ENCODE measurements at regions not wholly inside any gene's neighbourhood (a gene's known extent, or its start where the extent isn't known, plus 50 kb on each side); places are given as distances from the start of the nearest gene placed in this dataset.

- Histone ChIP-seq H3K27me3 (no peaks in the 10 kb centered on the region), H3K9me3 (no peaks in the 10 kb centered on the region), H3K36me3 (no peaks in the 10 kb centered on the region), H3K4me3 (no peak overlapping the region), H3K4me1 (no peaks in the 10 kb centered on the region), H3K27ac (no peak overlapping the region)
- no peak for DNase-seq
- ATAC-seq, result no peak
- 76 to 82% methylated on average over 10 of the region's 10 CpGs for WGBS, 2 donors
- FAIRE-seq, result no peak
- no peak for TF ChIP-seq CTCF (IDR thresholded peaks at IDR 0.05)
- intact Hi-C loops (cut with DNase I), result no loop called here
Measured at GRCh38 chr16:47895146-47895545, 260.6 kb downstream of the ABCC12 start.

DNA sequence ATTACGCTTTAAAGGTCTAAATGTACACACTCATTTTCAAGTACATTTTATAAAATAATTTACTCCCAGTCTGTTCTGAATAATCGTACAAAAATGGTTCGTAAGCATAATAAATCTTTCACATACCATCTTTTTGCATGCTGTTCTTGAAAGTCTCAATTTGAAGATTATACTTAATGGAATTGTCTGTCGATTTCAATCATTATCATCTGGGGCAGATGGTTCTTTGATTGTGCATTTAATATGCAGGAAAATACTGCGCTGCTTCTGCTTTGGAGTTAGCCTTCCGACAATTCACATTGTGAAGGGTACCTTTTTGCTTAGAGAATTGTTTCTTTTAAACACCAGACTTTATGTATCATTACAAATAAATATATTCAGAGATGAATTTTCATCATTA, 262.8 kb downstream of the ABCC12 start:
- no peak overlapping the region for H3K27ac ChIP-seq
- ATAC-seq (no peak), FAIRE-seq (no peak), DNase-seq (no peak)
- no peaks in the 10 kb centered on the region for H3K27me3 ChIP-seq
- no peaks in the 10 kb centered on the region for H3K36me3 ChIP-seq
- H3K4me3 ChIP-seq, result no peak overlapping the region
- TF ChIP-seq CTCF (IDR thresholded peaks at IDR 0.05), result no peak
- intact Hi-C loops (cut with DNase I), result no loop called here
- 76 to 81% methylated on average over 6 of the region's 6 CpGs for whole genome bisulfite sequencing, 2 donors
- H3K4me1 ChIP-seq, result no peaks in the 10 kb centered on the region
- H3K9me3 ChIP-seq, result no peaks in the 10 kb centered on the region

- Histone ChIP-seq H3K9me3 (no peaks in the 10 kb centered on the region), H3K36me3 (no peaks in the 10 kb centered on the region), H3K4me1 (no peaks in the 10 kb centered on the region), H3K4me3 (no peak overlapping the region), H3K27me3 (peaks cover 0 to 6% (median 0%) of the 10 kb centered on the region in 4 donors), H3K27ac (no peak overlapping the region)
- no peak for FAIRE-seq
- no peak for ATAC-seq
- intact Hi-C loops (cut with DNase I), result no loop called here
- TF ChIP-seq CTCF (IDR thresholded peaks at IDR 0.05), result no peak
- WGBS, 2 donors, result 48 to 71% methylated on average over 6 of the region's 6 CpGs
- DNase-seq, result no peak
Measured at GRCh38 chr16:47888734-47889133, 267.1 kb downstream of the ABCC12 start.

- no peak for TF ChIP-seq CTCF (IDR thresholded peaks at IDR 0.05)
- DNase-seq, result no peak
- H3K27ac ChIP-seq, result no peak overlapping the region
- intact Hi-C loops (cut with DNase I), result no loop called here
- peak in 1 of 4 donors; percentile 26 for ATAC-seq
- H3K36me3 ChIP-seq, result no peaks in the 10 kb centered on the region
- no peak for FAIRE-seq
- peaks cover 0 to 6% (median 0%) of the 10 kb centered on the region in 4 donors for H3K27me3 ChIP-seq
- H3K4me1 ChIP-seq, result no peaks in the 10 kb centered on the region
- 16 to 17% methylated on average over 3 of the region's 3 CpGs for WGBS, 2 donors
- H3K4me3 ChIP-seq, result no peak overlapping the region
- no peaks in the 10 kb centered on the region for H3K9me3 ChIP-seq
Measured at GRCh38 chr16:47888142-47888541, 267.7 kb downstream of the ABCC12 start.

DNA sequence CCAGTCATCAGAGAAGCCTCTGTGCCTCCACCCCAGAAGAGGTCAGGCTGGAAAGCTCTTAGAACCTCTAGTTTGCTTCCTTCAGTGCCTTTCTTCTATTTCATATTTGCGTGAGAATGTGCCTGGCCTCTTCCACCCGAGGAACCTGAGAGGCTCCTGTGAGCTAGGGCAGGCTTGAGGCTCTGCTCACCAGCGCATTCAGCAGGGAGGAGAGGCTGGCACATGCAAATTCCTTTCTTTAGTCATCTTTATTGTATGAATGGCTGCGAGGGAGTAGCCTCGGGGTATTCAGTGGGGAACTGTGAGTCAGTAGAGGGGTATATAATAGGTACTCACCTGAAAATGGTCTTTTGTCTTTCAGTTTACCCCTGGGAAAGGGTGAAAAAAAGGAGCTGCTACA, 268.3 kb downstream of the ABCC12 start:
- TF ChIP-seq CTCF (IDR thresholded peaks at IDR 0.05), result no peak
- no peak for DNase-seq
- no peaks in the 10 kb centered on the region for H3K4me1 ChIP-seq
- WGBS, 2 donors, result 24 to 26% methylated on average over 5 of the region's 5 CpGs
- no peaks in the 10 kb centered on the region for H3K9me3 ChIP-seq
- no peak overlapping the region for H3K4me3 ChIP-seq
- ATAC-seq, result no peak
- H3K27ac ChIP-seq, result no peak overlapping the region
- no peak for FAIRE-seq
- peaks cover 0 to 6% (median 0%) of the 10 kb centered on the region in 4 donors for H3K27me3 ChIP-seq
- intact Hi-C loops (cut with DNase I), result no loop called here
- no peaks in the 10 kb centered on the region for H3K36me3 ChIP-seq

Data from pancreas (tissue), 10 donors.